Neural progenitor cell (in vitro differentiated cells): ENCODE measurements at regions not wholly inside any gene's neighbourhood (a gene's known extent, or its start where the extent isn't known, plus 50 kb on each side); places are given as distances from the start of the nearest gene placed in this dataset.

ENCODE experiments used
- DNase-seq: peaks from one replicate; pipeline ENCODE4 v3.0.0-alpha.2; 2016; ENCODE audit warnings: low spot score
- H2AFZ ChIP-seq: fragments of 200-600 bp; sonication (generic); replicated peaks from 2 replicates; pipeline ENCODE4 v1.6.1; 2016; ENCODE audit warnings: antibody characterized with exemption
- H3F3A ChIP-seq: fragments of 200-600 bp; sonication (generic); 2 replicates; pipeline ENCODE4 v1.6.1; 2016; ENCODE audit warnings: antibody characterized with exemption, low read depth
- H3K27ac ChIP-seq: fragments of 200-600 bp; sonication (generic); 2 replicates; pipeline ENCODE4 v1.5.1; 2016; ENCODE audit warnings: mild to moderate bottlenecking
- H3K27me3 ChIP-seq: fragments of 200-600 bp; sonication (generic); 2 replicates; pipeline ENCODE4 v1.6.1; 2016; ENCODE audit warnings: mild to moderate bottlenecking, moderate library complexity
- H3K36me3 ChIP-seq: fragments of 200-600 bp; sonication (generic); 2 replicates; pipeline ENCODE4 v1.5.1; 2016
- H3K4me1 ChIP-seq: fragments of 200-600 bp; sonication (generic); 2 replicates; pipeline ENCODE4 v1.6.1; 2016; ENCODE audit warnings: mixed run types
- H3K4me2 ChIP-seq: fragments of 200-600 bp; sonication (generic); 2 replicates; pipeline ENCODE4 v1.6.1; 2016
- H3K4me3 ChIP-seq: fragments of 200-600 bp; sonication (generic); 2 replicates; pipeline ENCODE4 v1.5.1; 2016
- H3K79me2 ChIP-seq: fragments of 200-600 bp; sonication (generic); 2 replicates; pipeline ENCODE4 v1.6.1; 2016; ENCODE audit warnings: low read depth
- H3K9ac ChIP-seq: fragments of 200-600 bp; sonication (generic); 2 replicates; pipeline ENCODE4 v1.6.1; 2016
- H3K9me3 ChIP-seq: fragments of 200-600 bp; sonication (generic); 2 replicates; pipeline ENCODE4 v1.5.1; 2016; ENCODE audit warnings: low read depth
- H4K20me1 ChIP-seq: fragments of 200-600 bp; sonication (generic); 2 replicates; pipeline ENCODE4 v1.6.1; 2016; ENCODE audit warnings: low read depth
- H3K27ac Mint-ChIP-seq: 3 replicates; pipeline ENCODE4 v1.8.0; 2021; ENCODE audit warnings: mixed read lengths
- H3K27me3 Mint-ChIP-seq: 2 replicates; pipeline ENCODE4 v1.8.0; 2022; ENCODE audit warnings: low read depth, mild to moderate bottlenecking, inconsistent platforms, moderate library complexity, mixed read lengths; ENCODE audit not compliant: insufficient read depth
- H3K36me3 Mint-ChIP-seq: 3 replicates; pipeline ENCODE4 v1.8.0; 2021; ENCODE audit warnings: mixed read lengths
- H3K4me1 Mint-ChIP-seq: 3 replicates; pipeline ENCODE4 v1.8.0; 2021; ENCODE audit warnings: mixed read lengths
- H3K4me3 Mint-ChIP-seq: 3 replicates; pipeline ENCODE4 v1.8.0; 2021; ENCODE audit warnings: mild to moderate bottlenecking, moderate library complexity, mixed read lengths
- H3K9me3 Mint-ChIP-seq: 3 replicates; pipeline ENCODE4 v1.8.0; 2020; ENCODE audit warnings: mixed read lengths
- CTCF ChIP-seq: fragments of 200-600 bp; sonication (generic); IDR thresholded peaks from 2 replicates; pipeline ENCODE4 v1.5.1; 2017; ENCODE audit warnings: antibody characterized with exemption, mild to moderate bottlenecking
- EZH2 ChIP-seq: fragments of 200-600 bp; sonication (generic); IDR thresholded peaks from 2 replicates; pipeline ENCODE4 v1.6.1; 2017; ENCODE audit warnings: antibody characterized with exemption, mild to moderate bottlenecking, moderate library complexity
- EZH2phosphoT487 ChIP-seq: fragments of 200-600 bp; sonication (generic); IDR thresholded peaks from 2 replicates; pipeline ENCODE4 v1.6.1; 2017; ENCODE audit warnings: antibody characterized with exemption

- Histone ChIP-seq H3F3A (no peaks in the 10 kb centered on the region), H3K36me3 (no peaks in the 10 kb centered on the region), H3K79me2 (no peaks in the 10 kb centered on the region), H4K20me1 (no peaks in the 10 kb centered on the region), H3K4me2 (no peak overlapping the region), H3K4me3 (no peak overlapping the region), H3K27me3 (no peaks in the 10 kb centered on the region), H3K27ac (no peak overlapping the region), H3K4me1 (peaks cover 4% of the 10 kb centered on the region), H3K9me3 (no peaks in the 10 kb centered on the region), H3K9ac (no peak overlapping the region), H2AFZ (no peak overlapping the region)
- Mint-ChIP-seq H3K36me3 (no peaks in the 10 kb centered on the region), H3K27me3 (no peaks in the 10 kb centered on the region), H3K4me3 (no peak overlapping the region), H3K9me3 (no peaks in the 10 kb centered on the region), H3K27ac (no peak overlapping the region), H3K4me1 (peaks cover 3% of the 10 kb centered on the region)
- TF ChIP-seq EZH2 (no peak), CTCF (no peak), EZH2phosphoT487 (no peak)
- no peak for DNase-seq
Observed at GRCh38 chr6:92166666-92167065, 1252.7 kb downstream of the EPHA7 start.

- Histone ChIP-seq H3K27ac (no peak overlapping the region), H2AFZ (no peak overlapping the region), H4K20me1 (no peaks in the 10 kb centered on the region), H3K9me3 (no peaks in the 10 kb centered on the region), H3F3A (no peaks in the 10 kb centered on the region), H3K4me1 (no peaks in the 10 kb centered on the region), H3K79me2 (no peaks in the 10 kb centered on the region), H3K27me3 (no peaks in the 10 kb centered on the region), H3K36me3 (no peaks in the 10 kb centered on the region), H3K4me3 (no peak overlapping the region), H3K4me2 (no peak overlapping the region), H3K9ac (no peak overlapping the region)
- Mint-ChIP-seq H3K27me3 (no peaks in the 10 kb centered on the region), H3K4me3 (no peak overlapping the region), H3K4me1 (no peaks in the 10 kb centered on the region), H3K9me3 (peaks cover 2% of the 10 kb centered on the region), H3K36me3 (no peaks in the 10 kb centered on the region), H3K27ac (no peak overlapping the region)
- no peak for TF ChIP-seq EZH2phosphoT487
- no peak for TF ChIP-seq EZH2
- TF ChIP-seq CTCF, result no peak
- DNase-seq, result no peak
Observed at GRCh38 chr6:92161953-92162352, 1257.4 kb downstream of the EPHA7 start.

- Histone ChIP-seq H3K27ac (no peak overlapping the region), H3K36me3 (no peaks in the 10 kb centered on the region), H3K79me2 (no peaks in the 10 kb centered on the region), H3K4me2 (no peak overlapping the region), H3K4me3 (no peak overlapping the region), H3K9me3 (no peaks in the 10 kb centered on the region), H3K27me3 (no peaks in the 10 kb centered on the region), H3K9ac (no peak overlapping the region), H3K4me1 (no peaks in the 10 kb centered on the region), H4K20me1 (no peaks in the 10 kb centered on the region), H3F3A (no peaks in the 10 kb centered on the region), H2AFZ (no peak overlapping the region)
- no peaks in the 10 kb centered on the region for H3K27me3 Mint-ChIP-seq
- no peak for DNase-seq
- TF ChIP-seq EZH2 (no peak), CTCF (no peak), EZH2phosphoT487 (no peak)
- H3K4me1 Mint-ChIP-seq, result no peaks in the 10 kb centered on the region
- no peak overlapping the region for H3K27ac Mint-ChIP-seq
- no peak overlapping the region for H3K4me3 Mint-ChIP-seq
- peaks cover 2% of the 10 kb centered on the region for H3K9me3 Mint-ChIP-seq
- no peaks in the 10 kb centered on the region for H3K36me3 Mint-ChIP-seq
Observed at GRCh38 chr6:92160226-92160625, 1259.1 kb downstream of the EPHA7 start.

- no peak for DNase-seq
- Histone ChIP-seq H3F3A (no peaks in the 10 kb centered on the region), H3K4me1 (no peaks in the 10 kb centered on the region), H3K9ac (no peak overlapping the region), H4K20me1 (no peaks in the 10 kb centered on the region), H2AFZ (no peak overlapping the region), H3K27ac (no peak overlapping the region), H3K9me3 (no peaks in the 10 kb centered on the region), H3K27me3 (no peaks in the 10 kb centered on the region), H3K79me2 (no peaks in the 10 kb centered on the region), H3K4me3 (no peak overlapping the region), H3K36me3 (no peaks in the 10 kb centered on the region), H3K4me2 (no peak overlapping the region)
- peaks cover 2% of the 10 kb centered on the region for H3K9me3 Mint-ChIP-seq
- no peak overlapping the region for H3K4me3 Mint-ChIP-seq
- H3K36me3 Mint-ChIP-seq, result no peaks in the 10 kb centered on the region
- no peak for TF ChIP-seq EZH2phosphoT487
- TF ChIP-seq CTCF, result peak; percentile 17
- no peak for TF ChIP-seq EZH2
- H3K27me3 Mint-ChIP-seq, result no peaks in the 10 kb centered on the region
- H3K27ac Mint-ChIP-seq, result no peak overlapping the region
- H3K4me1 Mint-ChIP-seq, result no peaks in the 10 kb centered on the region
Observed at GRCh38 chr6:92159046-92159445, 1260.3 kb downstream of the EPHA7 start.
